Fibroblast of villous mesenchyme (primary cell): ENCODE measurements at regions not wholly inside any gene's neighbourhood (a gene's known extent, or its start where the extent isn't known, plus 50 kb on each side); places are given as distances from the start of the nearest gene placed in this dataset.
"Not testable (repeated sequence)": the region's sequence is repeated elsewhere in the genome, so short reads cannot be mapped to it uniquely, and the experiment has no call there.

Source experiments
- DNase-seq: peaks from one replicate; pipeline ENCODE4 v3.0.0-alpha.2; 2010; ENCODE audit warnings: low read depth
- H3K4me3 ChIP-seq: 2 replicates; pipeline ENCODE4 v1.5.1; 2011; ENCODE audit warnings: low read depth, mild to moderate bottlenecking, low read length
- CTCF ChIP-seq: IDR thresholded peaks from 2 replicates; pipeline ENCODE4 v1.5.1; 2012; ENCODE audit warnings: low read depth, mild to moderate bottlenecking, low read length; ENCODE audit not compliant: insufficient read depth

DNA sequence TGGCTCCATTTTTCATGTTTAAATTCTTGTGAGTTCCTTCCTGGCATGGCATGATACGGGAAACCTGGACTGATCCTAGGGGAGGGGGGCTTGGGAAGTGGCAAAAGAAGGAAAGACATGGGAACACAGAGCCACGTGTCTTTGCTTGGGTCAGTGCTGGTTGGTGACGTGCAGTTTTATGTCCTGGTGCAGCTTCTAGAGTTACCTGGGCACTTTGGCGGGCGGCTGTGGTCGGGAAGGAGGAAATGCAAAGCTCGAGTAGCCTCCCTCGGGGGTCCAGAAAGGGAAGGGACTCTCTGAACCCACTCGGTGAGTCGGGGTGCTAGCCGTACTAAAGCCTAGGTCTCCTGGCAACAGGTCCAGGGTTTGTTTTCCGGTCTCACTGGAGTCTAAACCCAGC lies 94.6 kb downstream of the APOB start:
- DNase-seq: no peak
- TF ChIP-seq CTCF: no peak
- H3K4me3 ChIP-seq: no peak overlapping the region

- TF ChIP-seq CTCF: no peak
- DNase-seq: no peak
- H3K4me3 ChIP-seq: no peak overlapping the region
These were observed 97.4 kb downstream of the APOB start for GRCh38 chr2:20946468-20946867.

DNA sequence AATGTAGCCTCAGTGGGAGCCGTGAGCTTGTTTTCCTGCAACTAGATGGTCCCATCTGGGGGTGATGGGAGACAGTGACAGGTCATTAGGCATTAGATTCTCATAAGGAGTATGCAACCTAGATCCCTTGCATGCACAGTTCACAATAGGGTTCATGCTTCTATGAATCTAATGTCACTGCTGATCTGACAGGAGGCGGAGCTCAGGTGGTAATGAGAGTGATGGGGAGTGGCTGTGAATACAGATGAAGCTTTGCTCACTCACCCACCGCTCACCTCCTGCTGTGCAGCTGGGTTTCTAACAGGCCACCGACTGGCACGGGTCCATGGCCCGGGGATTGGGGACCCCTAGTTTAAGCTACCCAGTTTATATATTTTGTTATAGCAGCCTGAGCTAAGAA lies 100.2 kb downstream of the APOB start:
- H3K4me3 ChIP-seq, DNase-seq: not testable (repeated sequence)

DNA sequence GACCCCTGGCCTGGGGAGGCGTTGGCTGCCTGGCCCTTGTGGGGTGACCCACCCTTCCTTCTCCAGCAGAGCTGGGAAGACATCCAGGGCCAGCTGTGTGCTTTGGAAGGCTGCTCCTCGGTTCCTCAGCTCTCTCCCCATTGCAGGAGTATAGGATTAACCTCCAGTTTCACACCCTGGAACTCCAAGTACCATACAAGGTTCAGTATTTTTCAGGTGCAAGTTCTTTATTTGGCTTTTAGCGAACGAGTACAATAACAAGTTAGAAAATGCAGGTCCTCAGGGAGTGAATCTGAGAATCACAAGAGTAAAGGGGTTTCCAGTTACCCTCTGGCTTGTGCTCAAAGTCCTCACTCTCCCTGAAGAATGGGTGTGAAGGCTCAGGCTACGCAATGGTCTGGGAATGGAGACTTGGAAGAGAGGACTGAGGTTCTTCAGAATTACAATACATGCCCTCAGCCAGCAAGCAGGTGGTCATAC lies 101.2 kb downstream of the APOB start:
- no peak overlapping the region for H3K4me3 ChIP-seq
- DNase-seq: no peak
- TF ChIP-seq CTCF: no peak

- no peak for TF ChIP-seq CTCF
- no peak overlapping the region for H3K4me3 ChIP-seq
- DNase-seq: no peak
These were observed 103.0 kb downstream of the APOB start for GRCh38 chr2:20940856-20941255.

- H3K4me3 ChIP-seq: no peak overlapping the region
- no peak for TF ChIP-seq CTCF
- peak; percentile 13 for DNase-seq
These were observed 103.7 kb downstream of the APOB start for GRCh38 chr2:20939931-20940795.

GRCh38 chr2:20937353-20937752 lies 106.5 kb downstream of the APOB start:
- DNase-seq: no peak
- TF ChIP-seq CTCF: no peak

More at GRCh38 chr2:20937353-20937752, 106.5 kb downstream of the APOB start:
- no peak overlapping the region for H3K4me3 ChIP-seq
